Fibroblast of lung (primary cell): ENCODE measurements at regions not wholly inside any gene's neighbourhood (a gene's known extent, or its start where the extent isn't known, plus 50 kb on each side); places are given as distances from the start of the nearest gene placed in this dataset.
"Not testable (repeated sequence)": the region's sequence is repeated elsewhere in the genome, so short reads cannot be mapped to it uniquely, and the experiment has no call there.

ENCODE experiments used
- DNase-seq, 2 donors: peaks; one replicate each; pipeline versions ENCODE4 v3.0.0 to v3.0.0-alpha.2; 2010; ENCODE audit warnings: low read depth in 2 of 2
- H2AFZ ChIP-seq: 2 replicates; pipeline ENCODE4 v1.5.1; 2012; ENCODE audit warnings: low read length, control low read depth, inconsistent platforms
- H3K27ac ChIP-seq: 2 replicates; pipeline ENCODE4 v1.5.1; 2011; ENCODE audit warnings: low read length, control low read depth; ENCODE audit not compliant: insufficient read depth
- H3K27me3 ChIP-seq: 2 replicates; pipeline ENCODE4 v1.5.1; 2011; ENCODE audit warnings: mild to moderate bottlenecking, low read length; ENCODE audit not compliant: control insufficient read depth, insufficient read depth
- H3K36me3 ChIP-seq: 2 replicates; pipeline ENCODE4 v1.5.1; 2011; ENCODE audit warnings: low read length; ENCODE audit not compliant: control insufficient read depth, insufficient read depth
- H3K4me1 ChIP-seq: 2 replicates; pipeline ENCODE4 v1.5.1; 2011; ENCODE audit warnings: low read length; ENCODE audit not compliant: control insufficient read depth, insufficient read depth; ENCODE audit errors: extremely low read depth
- H3K4me2 ChIP-seq: 2 replicates; pipeline ENCODE4 v1.5.1; 2011; ENCODE audit warnings: low read length, control low read depth; ENCODE audit not compliant: insufficient read depth; ENCODE audit errors: extremely low read depth
- H3K4me3 ChIP-seq, 4 experiments: fragments of 200-600 bp in 1 of 4; sonication (generic) in 1 of 4; replicated peaks in 1 of 4; 2 replicates each; pipeline ENCODE4 v1.5.1; 2011 to 2016; ENCODE audit warnings: low read length in 4 of 4, low read depth in 3 of 4, mild to moderate bottlenecking in 3 of 4, control low read depth in 2 of 4, inconsistent platforms in 1 of 4, mixed read lengths in 1 of 4; ENCODE audit not compliant: insufficient read depth in 1 of 4; ENCODE audit errors: control extremely low read depth in 1 of 4
- H3K79me2 ChIP-seq: 2 replicates; pipeline ENCODE4 v1.5.1; 2012; ENCODE audit warnings: mild to moderate bottlenecking, low read length, inconsistent platforms; ENCODE audit not compliant: control insufficient read depth, insufficient read depth
- H3K9ac ChIP-seq: 2 replicates; pipeline ENCODE4 v1.5.1; 2011; ENCODE audit warnings: mild to moderate bottlenecking, low read length, control low read depth; ENCODE audit not compliant: insufficient read depth
- H3K9me3 ChIP-seq: 2 replicates; pipeline ENCODE4 v1.5.1; 2012; ENCODE audit warnings: low read depth, low read length; ENCODE audit not compliant: control insufficient read depth, insufficient read depth
- H4K20me1 ChIP-seq: 2 replicates; pipeline ENCODE4 v1.5.1; 2011; ENCODE audit warnings: low read length; ENCODE audit not compliant: control insufficient read depth, insufficient read depth; ENCODE audit errors: extremely low read depth
- EZH2 ChIP-seq: IDR thresholded peaks from 2 replicates; pipeline ENCODE4 v1.5.1; 2012; ENCODE audit warnings: low read length, control low read depth, mild to moderate bottlenecking; ENCODE audit errors: missing control alignments
- TF ChIP-seq, protein P1 (sequence below), 2 donors: IDR thresholded peaks in 1 of 2; conservative IDR thresholded peaks in 1 of 2; 1 replicate in 1 of 2; 2 replicates in 1 of 2; pipeline ENCODE4 v1.5.1; 2011 to 2012; ENCODE audit warnings: low read length in 2 of 2, control low read depth in 1 of 2, inconsistent platforms in 1 of 2, low read depth in 1 of 2, mild to moderate bottlenecking in 1 of 2

DNA sequence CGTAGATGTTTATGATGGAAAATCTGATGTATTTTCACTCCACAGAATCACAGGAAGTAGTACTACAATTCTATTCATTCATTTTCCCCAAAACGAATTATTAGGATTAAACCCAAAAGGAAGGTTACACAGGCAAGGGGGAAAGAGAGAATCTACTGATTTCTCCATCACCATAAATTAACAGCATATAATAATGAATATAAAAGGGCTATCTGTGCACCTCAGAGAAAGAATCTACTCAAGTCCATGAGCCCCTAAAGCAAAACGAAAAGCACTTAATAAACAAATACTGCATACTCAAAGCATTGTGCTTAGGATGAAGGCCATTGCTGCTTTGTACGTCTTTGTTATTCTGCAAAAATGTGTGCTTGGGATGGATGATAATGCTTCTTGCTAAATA is 740.5 kb upstream of the SEMA6A start:
- Histone ChIP-seq H4K20me1 (no peaks in the 10 kb centered on the region), H3K27ac (no peak overlapping the region), H3K9me3 (no peaks in the 10 kb centered on the region), H3K79me2 (no peaks in the 10 kb centered on the region), H3K4me2 (no peak overlapping the region), H3K36me3 (no peaks in the 10 kb centered on the region), H3K9ac (no peak overlapping the region), H3K27me3 (no peaks in the 10 kb centered on the region), H3K4me1 (no peaks in the 10 kb centered on the region), H2AFZ (no peak overlapping the region), H3K4me3 (no peak overlapping the region)
- TF ChIP-seq, protein P1, sequence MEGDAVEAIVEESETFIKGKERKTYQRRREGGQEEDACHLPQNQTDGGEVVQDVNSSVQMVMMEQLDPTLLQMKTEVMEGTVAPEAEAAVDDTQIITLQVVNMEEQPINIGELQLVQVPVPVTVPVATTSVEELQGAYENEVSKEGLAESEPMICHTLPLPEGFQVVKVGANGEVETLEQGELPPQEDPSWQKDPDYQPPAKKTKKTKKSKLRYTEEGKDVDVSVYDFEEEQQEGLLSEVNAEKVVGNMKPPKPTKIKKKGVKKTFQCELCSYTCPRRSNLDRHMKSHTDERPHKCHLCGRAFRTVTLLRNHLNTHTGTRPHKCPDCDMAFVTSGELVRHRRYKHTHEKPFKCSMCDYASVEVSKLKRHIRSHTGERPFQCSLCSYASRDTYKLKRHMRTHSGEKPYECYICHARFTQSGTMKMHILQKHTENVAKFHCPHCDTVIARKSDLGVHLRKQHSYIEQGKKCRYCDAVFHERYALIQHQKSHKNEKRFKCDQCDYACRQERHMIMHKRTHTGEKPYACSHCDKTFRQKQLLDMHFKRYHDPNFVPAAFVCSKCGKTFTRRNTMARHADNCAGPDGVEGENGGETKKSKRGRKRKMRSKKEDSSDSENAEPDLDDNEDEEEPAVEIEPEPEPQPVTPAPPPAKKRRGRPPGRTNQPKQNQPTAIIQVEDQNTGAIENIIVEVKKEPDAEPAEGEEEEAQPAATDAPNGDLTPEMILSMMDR (conservative IDR thresholded peaks at IDR 0.05 in 1 of 2, IDR thresholded peaks at IDR 0.05 in 1 of 2; ENCODE audit: low read depth in 1 of 2, low read length in 2 of 2), result no peak
- TF ChIP-seq EZH2, result no peak
- DNase-seq, result no peak

DNA sequence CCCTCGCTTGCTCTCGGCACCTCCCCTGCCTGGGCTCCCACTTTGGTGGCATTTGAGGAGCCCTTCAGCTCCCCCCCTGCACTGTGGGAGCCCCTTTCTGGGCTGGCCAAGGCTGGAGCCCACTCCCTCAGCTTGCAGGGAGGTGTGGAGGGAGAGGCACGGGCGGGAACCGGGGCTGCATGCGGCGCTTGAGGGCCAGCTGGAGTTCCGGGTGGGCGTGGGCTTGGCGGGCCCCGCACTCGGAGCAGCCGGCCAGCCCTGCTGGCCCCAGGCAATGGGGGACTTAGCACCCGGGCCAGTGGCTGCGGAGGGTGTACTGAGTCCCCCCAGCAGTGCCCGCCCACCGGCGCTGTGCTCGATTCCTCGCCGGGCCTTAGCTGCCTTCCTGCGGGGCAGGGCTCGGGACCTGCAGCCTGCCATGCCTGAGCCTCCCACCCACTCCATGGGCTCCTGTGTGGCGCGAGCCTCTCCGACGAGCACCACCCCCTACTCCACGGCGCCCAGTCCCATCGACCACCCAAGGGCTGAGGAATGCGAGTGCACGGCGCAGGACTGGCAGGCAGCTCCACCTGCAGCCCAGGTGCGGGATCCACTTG is 730.0 kb upstream of the SEMA6A start:
- not testable (repeated sequence) for H3K9me3 ChIP-seq, H3K4me1 ChIP-seq, H3K79me2 ChIP-seq, H3K4me2 ChIP-seq, H2AFZ ChIP-seq, H3K4me3 ChIP-seq, H3K9ac ChIP-seq, H3K36me3 ChIP-seq, H3K27me3 ChIP-seq, DNase-seq, H4K20me1 ChIP-seq, H3K27ac ChIP-seq

DNA sequence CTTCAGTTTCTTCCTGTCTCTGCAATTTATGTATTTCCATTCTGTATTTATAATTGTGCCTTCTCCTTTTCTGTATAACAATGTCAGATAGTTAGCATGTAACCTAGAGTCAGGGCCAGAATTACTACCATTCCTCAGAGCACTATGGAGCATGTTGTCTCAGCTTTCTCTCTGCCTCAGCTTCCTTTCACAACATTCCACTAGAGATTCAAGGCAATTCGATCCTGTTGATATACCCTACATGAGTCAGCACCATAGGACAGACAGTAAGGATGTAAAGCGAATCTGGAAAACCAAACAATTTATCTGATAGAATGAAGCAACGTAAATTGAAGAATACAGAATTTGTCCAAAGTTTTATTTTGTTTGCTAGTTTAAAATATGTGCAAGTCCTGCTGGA is 728.3 kb upstream of the SEMA6A start:
- Histone ChIP-seq H3K27me3 (no peaks in the 10 kb centered on the region), H2AFZ (no peak overlapping the region), H3K4me1 (no peaks in the 10 kb centered on the region), H3K4me3 (no peak overlapping the region), H3K27ac (no peak overlapping the region), H3K4me2 (no peak overlapping the region), H3K36me3 (no peaks in the 10 kb centered on the region), H3K9me3 (no peaks in the 10 kb centered on the region), H3K9ac (no peak overlapping the region), H4K20me1 (no peaks in the 10 kb centered on the region), H3K79me2 (no peaks in the 10 kb centered on the region)
- no peak for DNase-seq
- TF ChIP-seq, protein P1 (conservative IDR thresholded peaks at IDR 0.05 in 1 of 2, IDR thresholded peaks at IDR 0.05 in 1 of 2; ENCODE audit: low read depth in 1 of 2, low read length in 2 of 2), result no peak
- no peak for TF ChIP-seq EZH2
